ENCODE measurements at regions not wholly inside any gene's neighbourhood (a gene's known extent, or its start where the extent isn't known, plus 50 kb on each side); places are given as distances from the start of the nearest gene placed in this dataset.

- TF ChIP-seq CTCF (conservative IDR thresholded peaks at IDR 0.05 in 1 of 2, IDR thresholded peaks at IDR 0.05 in 1 of 2; ENCODE audit: extremely low read depth in 1 of 2, insufficient read depth in 1 of 2, low read depth in 1 of 2, low read length in 2 of 2) (no peak), EZH2 (IDR thresholded peaks at IDR 0.05; ENCODE audit: borderline replicate concordance, low read length) (no peak)
Observed at GRCh38 chr9:130782886-130783530, 52.0 kb upstream of the ABL1 start.
